Right cardiac atrium (tissue), 5 donors: ENCODE measurements at regions not wholly inside any gene's neighbourhood (a gene's known extent, or its start where the extent isn't known, plus 50 kb on each side); places are given as distances from the start of the nearest gene placed in this dataset.

Source experiments
- ATAC-seq, 2 donors: fragments of 200-7000 bp; cut with Tn5 transposase; one replicate each; pipeline versions ENCODE4 v1.8.0 to v1.9.1; 2020; ENCODE audit warnings: moderate library complexity in 2 of 2, mild to moderate bottlenecking in 1 of 2
- DNase-seq, 3 donors: peaks; one replicate each; pipeline ENCODE4 v3.0.0-alpha.2; 2020
- H3K27ac ChIP-seq: one replicate; pipeline ENCODE4 v1.5.1; 2013; ENCODE audit warnings: mild to moderate bottlenecking, low read length, control low read depth, moderate library complexity
- H3K27me3 ChIP-seq: one replicate; pipeline ENCODE4 v1.6.1; 2013; ENCODE audit not compliant: control insufficient read depth, insufficient read depth
- H3K4me1 ChIP-seq: one replicate; pipeline ENCODE4 v1.6.1; 2013; ENCODE audit warnings: low read length; ENCODE audit not compliant: control insufficient read depth, insufficient read depth
- H3K4me3 ChIP-seq: one replicate; pipeline ENCODE4 v1.5.1; 2013; ENCODE audit warnings: low read length, control low read depth
- H3K9me3 ChIP-seq: one replicate; pipeline ENCODE4 v1.6.1; 2013; ENCODE audit warnings: low read length; ENCODE audit not compliant: control insufficient read depth
- WGBS: extraction: QIAGEN DNeasy Blood & Tissue Kit; methylation state at CpG from one replicate; pipeline ENCODE4 v1.1.7; 2013; 5-methylcytosine and 5-hydroxymethylcytosine counted together
- intact Hi-C, 4 donors: fragments of 100-400 bp; cut with DNase I; formaldehyde crosslinking; loops; one replicate each; pipeline versions ENCODE4 v1.11.0 to v1.14.0; 2022 to 2023
- donor health status: healthy with polysubstance abuse.
- donor health status: DM: no; HTN: yes; CAD: no.
- donor health status: DM: no; HTN: no; CAD: no.
- donor health status: DM: no; HTN: yes; CAD: no; lungs with severe emphysema.
- donor health status: DM: yes; HTN: yes; CAD: no.

DNA sequence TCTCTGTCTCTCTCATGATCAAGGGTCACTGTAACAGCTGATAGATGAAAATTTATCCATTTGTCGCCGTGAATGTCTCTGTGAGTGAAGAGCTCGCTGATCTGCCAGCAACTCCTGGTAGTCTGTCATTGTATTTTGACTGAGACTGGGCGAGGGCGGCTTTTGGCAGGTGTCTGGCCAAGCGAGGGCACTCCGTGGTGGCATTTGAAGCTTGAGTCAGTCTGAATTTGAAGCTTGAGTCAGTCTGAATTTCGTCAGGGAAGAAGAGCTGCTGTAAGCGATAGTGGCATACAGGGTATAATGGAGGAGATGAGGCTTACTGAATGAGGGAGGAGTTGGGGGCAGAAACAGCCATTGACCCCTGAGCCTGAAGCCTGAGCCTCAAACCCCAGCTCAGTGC, 56.8 kb upstream of the FAM181A start:
- Histone ChIP-seq H3K9me3 (no peaks in the 10 kb centered on the region), H3K27me3 (no peaks in the 10 kb centered on the region), H3K4me1 (no peaks in the 10 kb centered on the region), H3K4me3 (no peak overlapping the region), H3K27ac (no peak overlapping the region)
- DNase-seq (no peak), ATAC-seq (no peak)
- intact Hi-C loops: no loop called here
- 69% methylated on average over 9 of the region's 9 CpGs for WGBS

GRCh38 chr14:93869427-93869826, 57.7 kb upstream of the FAM181A start:
- Histone ChIP-seq H3K27ac (no peak overlapping the region), H3K27me3 (no peaks in the 10 kb centered on the region), H3K4me1 (no peaks in the 10 kb centered on the region), H3K9me3 (no peaks in the 10 kb centered on the region), H3K4me3 (no peak overlapping the region)
- DNase-seq: no peak
- 41% methylated on average over 2 of the region's 2 CpGs for WGBS
- intact Hi-C loops: no loop called here
- ATAC-seq: no peak

DNA sequence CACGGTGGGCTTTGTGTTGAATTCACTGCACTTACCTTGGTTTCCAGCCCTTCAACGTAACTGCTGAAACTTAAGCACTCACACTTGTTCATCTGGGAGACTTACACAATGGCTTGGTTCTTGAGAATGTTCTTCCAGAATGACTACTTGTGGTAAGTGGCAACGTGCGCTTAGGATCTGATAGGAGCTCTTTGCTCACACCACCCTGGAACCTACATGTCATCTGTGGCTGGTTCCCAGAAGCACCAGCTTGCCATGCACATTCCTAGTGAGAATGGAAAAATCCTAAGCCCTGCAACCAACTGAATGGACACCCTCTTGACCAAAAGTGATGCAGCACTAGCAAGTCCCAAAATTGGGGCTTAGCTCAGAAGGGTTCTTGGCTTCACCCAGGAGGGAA, 59.0 kb upstream of the FAM181A start:
- Histone ChIP-seq H3K4me3 (no peak overlapping the region), H3K9me3 (no peaks in the 10 kb centered on the region), H3K27ac (no peak overlapping the region), H3K27me3 (no peaks in the 10 kb centered on the region), H3K4me1 (no peaks in the 10 kb centered on the region)
- DNase-seq (no peak), ATAC-seq (no peak)
- WGBS: 76% methylated on average over 4 of the region's 4 CpGs
- intact Hi-C loops: no loop called here

DNA sequence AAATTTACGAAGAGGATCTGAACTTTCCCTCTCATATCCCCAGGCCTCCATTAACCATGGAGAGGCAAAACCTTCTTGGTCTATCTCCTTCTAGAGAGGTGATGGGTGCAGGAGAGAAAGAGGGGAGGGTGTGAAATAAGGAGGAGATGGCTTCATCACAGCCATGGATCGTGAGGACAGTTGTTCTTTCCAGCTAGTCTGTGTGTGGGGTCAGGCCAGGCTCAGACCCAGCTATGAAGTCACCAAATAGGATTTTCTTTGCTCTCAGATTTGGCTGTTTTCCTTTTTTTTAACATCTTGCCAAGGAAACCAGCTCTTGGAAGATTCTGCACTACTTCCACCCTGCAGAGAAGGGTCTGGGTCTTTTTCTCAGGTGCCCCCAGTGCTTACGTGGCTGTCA, 64.9 kb upstream of the FAM181A start:
- 51% methylated on average over 3 of the region's 3 CpGs for WGBS
- H3K4me1 ChIP-seq: no peaks in the 10 kb centered on the region
- no peak overlapping the region for H3K27ac ChIP-seq
- H3K4me3 ChIP-seq: no peak overlapping the region
- DNase-seq: no peak
- no peaks in the 10 kb centered on the region for H3K9me3 ChIP-seq
- H3K27me3 ChIP-seq: no peaks in the 10 kb centered on the region
- intact Hi-C loops: no loop called here
- no peak for ATAC-seq

- Histone ChIP-seq H3K27me3 (no peaks in the 10 kb centered on the region), H3K27ac (no peak overlapping the region), H3K9me3 (no peaks in the 10 kb centered on the region), H3K4me1 (no peaks in the 10 kb centered on the region), H3K4me3 (no peak overlapping the region)
- DNase-seq: no peak
- intact Hi-C loops: no loop called here
- 76% methylated on average over 5 of the region's 5 CpGs for WGBS
- no peak for ATAC-seq
These were observed 65.3 kb upstream of the FAM181A start for GRCh38 chr14:93861836-93862235.

- no peaks in the 10 kb centered on the region for H3K4me1 ChIP-seq
- ATAC-seq (peak; percentile 36 to 40), DNase-seq (peak; percentile 24 to 68 (median 53))
- intact Hi-C loops: no loop called here
- H3K4me3 ChIP-seq: no peak overlapping the region
- H3K27ac ChIP-seq: no peak overlapping the region
- WGBS: 81% methylated on average over 7 of the region's 7 CpGs
- H3K27me3 ChIP-seq: no peaks in the 10 kb centered on the region
- no peaks in the 10 kb centered on the region for H3K9me3 ChIP-seq
These were observed 67.2 kb upstream of the FAM181A start for GRCh38 chr14:93859957-93860356.

DNA sequence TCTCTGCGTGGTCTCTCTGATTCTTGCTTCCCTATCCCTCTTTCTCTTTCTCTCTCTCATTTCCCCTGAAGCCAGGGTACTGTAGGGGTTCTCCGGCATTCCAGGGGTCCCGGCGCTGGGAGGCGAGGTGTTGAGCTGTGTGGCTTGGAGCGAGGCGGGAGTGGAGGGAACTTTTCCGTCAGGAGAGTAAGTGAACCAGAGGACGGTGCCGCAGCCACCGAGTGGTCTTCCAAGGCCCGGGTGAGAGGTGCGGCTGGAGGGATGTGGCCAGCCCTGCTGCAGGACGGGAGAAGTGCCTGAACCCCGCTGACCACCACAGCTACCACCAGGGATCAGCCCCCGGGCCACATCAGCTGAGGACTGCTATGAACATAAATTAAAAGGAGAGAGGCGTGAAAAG, 68.2 kb upstream of the FAM181A start:
- H3K4me3 ChIP-seq: no peak overlapping the region
- DNase-seq (no peak), ATAC-seq (no peak)
- 79% methylated on average over 17 of the region's 17 CpGs for WGBS
- intact Hi-C loops: no loop called here
- no peaks in the 10 kb centered on the region for H3K27me3 ChIP-seq
- H3K4me1 ChIP-seq: no peaks in the 10 kb centered on the region
- no peaks in the 10 kb centered on the region for H3K9me3 ChIP-seq
- H3K27ac ChIP-seq: no peak overlapping the region

- Histone ChIP-seq H3K27ac (no peak overlapping the region), H3K27me3 (no peaks in the 10 kb centered on the region), H3K9me3 (no peaks in the 10 kb centered on the region), H3K4me1 (no peaks in the 10 kb centered on the region), H3K4me3 (no peak overlapping the region)
- DNase-seq (peak in 2 of 3 donors; percentile 20 to 52), ATAC-seq (peak in 1 of 2 donors; percentile 28)
- WGBS: 38% methylated on average over 12 of the region's 12 CpGs
- intact Hi-C loops: no loop called here
These were observed 69.4 kb upstream of the PRIMA1 start for GRCh38 chr14:93857500-93858283.

- Histone ChIP-seq H3K4me3 (no peak overlapping the region), H3K27me3 (no peaks in the 10 kb centered on the region), H3K9me3 (no peaks in the 10 kb centered on the region), H3K27ac (no peak overlapping the region), H3K4me1 (no peaks in the 10 kb centered on the region)
- intact Hi-C loops: no loop called here
- ATAC-seq (no peak), DNase-seq (no peak)
- WGBS: 64% methylated on average over 4 of the region's 4 CpGs
These were observed 68.8 kb upstream of the PRIMA1 start for GRCh38 chr14:93857081-93857480.

DNA sequence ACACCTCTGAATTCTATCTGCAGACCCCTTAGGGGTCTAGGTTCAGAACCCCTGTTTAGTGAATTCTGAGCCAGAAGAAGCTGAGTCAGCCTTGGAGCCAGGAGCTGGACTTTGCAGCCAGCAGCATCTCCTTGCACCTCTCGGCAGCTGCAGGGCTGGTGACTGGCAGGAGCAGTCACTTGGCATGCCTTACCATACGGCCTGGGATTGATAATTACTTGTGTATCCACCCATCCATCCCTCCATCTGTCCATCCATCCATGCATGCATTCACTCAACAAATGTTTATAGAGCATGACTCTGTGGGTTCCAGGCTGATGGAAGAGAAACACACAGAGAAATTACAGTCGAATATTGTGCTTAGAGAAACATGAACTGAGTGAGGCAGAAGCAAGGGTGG, 67.5 kb upstream of the PRIMA1 start:
- Histone ChIP-seq H3K27ac (no peak overlapping the region), H3K4me3 (no peak overlapping the region), H3K4me1 (no peaks in the 10 kb centered on the region), H3K9me3 (no peaks in the 10 kb centered on the region), H3K27me3 (no peaks in the 10 kb centered on the region)
- DNase-seq (no peak), ATAC-seq (no peak)
- intact Hi-C loops: no loop called here
- 50% methylated on average over 3 of the region's 3 CpGs for WGBS

DNA sequence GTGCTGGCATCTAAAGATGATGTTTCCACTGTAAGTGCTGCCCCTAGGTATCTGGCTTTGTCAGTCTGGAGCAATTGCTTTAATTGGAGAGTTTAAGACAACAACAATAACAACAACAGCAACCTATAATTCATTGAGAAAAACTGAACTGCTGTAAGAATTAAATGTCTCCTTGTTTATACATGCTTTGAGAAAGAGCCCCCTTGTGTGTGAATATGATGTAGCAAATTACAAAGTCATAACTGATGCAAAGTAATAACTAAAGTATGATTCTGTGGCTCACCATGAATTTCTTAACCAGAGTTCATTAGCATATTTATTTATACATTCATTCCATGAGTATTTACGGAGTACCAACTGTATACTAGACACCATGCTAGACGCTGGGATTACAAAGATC, 59.2 kb upstream of the PRIMA1 start:
- no peak overlapping the region for H3K27ac ChIP-seq
- no peak for DNase-seq
- no peak for ATAC-seq
- H3K9me3 ChIP-seq: no peaks in the 10 kb centered on the region
- intact Hi-C loops: no loop called here
- H3K4me3 ChIP-seq: no peak overlapping the region
- H3K27me3 ChIP-seq: no peaks in the 10 kb centered on the region
- 63% methylated on average over 2 of the region's 2 CpGs for WGBS
- no peaks in the 10 kb centered on the region for H3K4me1 ChIP-seq

- no peak overlapping the region for H3K4me3 ChIP-seq
- 80% methylated on average over 3 of the region's 3 CpGs for WGBS
- intact Hi-C loops: no loop called here
- no peak overlapping the region for H3K27ac ChIP-seq
- H3K9me3 ChIP-seq: no peaks in the 10 kb centered on the region
- no peak for DNase-seq
- no peaks in the 10 kb centered on the region for H3K27me3 ChIP-seq
- H3K4me1 ChIP-seq: no peaks in the 10 kb centered on the region
- ATAC-seq: no peak
These were observed 50.0 kb upstream of the PRIMA1 start for GRCh38 chr14:93838238-93838637.
